GM12865 (cell line): ENCODE measurements at regions not wholly inside any gene's neighbourhood (a gene's known extent, or its start where the extent isn't known, plus 50 kb on each side); places are given as distances from the start of the nearest gene placed in this dataset.

ENCODE experiments used
- DNase-seq: peaks from one replicate; pipeline ENCODE4 v3.0.0; 2010; ENCODE audit warnings: low read depth
- H3K4me3 ChIP-seq: 2 replicates; pipeline ENCODE4 v1.5.1; 2011; ENCODE audit warnings: mild to moderate bottlenecking, low read depth, low read length, control low read depth
- CTCF ChIP-seq: IDR thresholded peaks from 2 replicates; pipeline ENCODE4 v1.5.1; 2011; ENCODE audit warnings: low read length, control low read depth, low read depth, inconsistent platforms; ENCODE audit not compliant: insufficient read depth; ENCODE audit errors: missing control alignments

GRCh38 chr10:71044720-71045119 is 156.4 kb upstream of the PCBD1 start:
- TF ChIP-seq CTCF, result no peak
- DNase-seq, result no peak
- no peak overlapping the region for H3K4me3 ChIP-seq

- TF ChIP-seq CTCF, result no peak
- no peak overlapping the region for H3K4me3 ChIP-seq
- no peak for DNase-seq
Measured at GRCh38 chr10:71045204-71045809, 156.9 kb upstream of the PCBD1 start.

- TF ChIP-seq CTCF, result no peak
- H3K4me3 ChIP-seq, result no peak overlapping the region
- DNase-seq, result no peak
Measured at GRCh38 chr10:71045936-71046335, 157.6 kb upstream of the PCBD1 start.

- TF ChIP-seq CTCF, result no peak
- no peak for DNase-seq
- no peak overlapping the region for H3K4me3 ChIP-seq
Measured at GRCh38 chr10:71046747-71047146, 158.4 kb upstream of the PCBD1 start.

- DNase-seq, result no peak
- H3K4me3 ChIP-seq, result no peak overlapping the region
- TF ChIP-seq CTCF, result no peak
Measured at GRCh38 chr10:71048971-71049615, 160.7 kb upstream of the PCBD1 start.

GRCh38 chr10:71049994-71050393 is 161.6 kb upstream of the PCBD1 start:
- DNase-seq, result no peak
- no peak for TF ChIP-seq CTCF
- no peak overlapping the region for H3K4me3 ChIP-seq
